Bone marrow (tissue), 2 donors: ENCODE measurements at regions not wholly inside any gene's neighbourhood (a gene's known extent, or its start where the extent isn't known, plus 50 kb on each side); places are given as distances from the start of the nearest gene placed in this dataset.

ENCODE experiments used
- DNase-seq, 2 donors: peaks; one replicate each; lab custom pipeline; 2025; lab: John Stamatoyannopoulos, UW

GRCh38 chr7:119421657-119422056 lies 851.3 kb upstream of the KCND2 start:
- no peak for DNase-seq

GRCh38 chr7:119436882-119437281 lies 836.1 kb upstream of the KCND2 start:
- DNase-seq: no peak

GRCh38 chr7:119438315-119438714 lies 834.7 kb upstream of the KCND2 start:
- no peak for DNase-seq

GRCh38 chr7:119439192-119439591 lies 833.8 kb upstream of the KCND2 start:
- DNase-seq: no peak

- DNase-seq: no peak
Observed at GRCh38 chr7:119452401-119452800, 820.6 kb upstream of the KCND2 start.

GRCh38 chr7:119465798-119466305 lies 807.1 kb upstream of the KCND2 start:
- DNase-seq: no peak

- no peak for DNase-seq
Observed at GRCh38 chr7:119472408-119473038, 800.5 kb upstream of the KCND2 start.

GRCh38 chr7:119482209-119482608 lies 790.8 kb upstream of the KCND2 start:
- DNase-seq: no peak

DNA sequence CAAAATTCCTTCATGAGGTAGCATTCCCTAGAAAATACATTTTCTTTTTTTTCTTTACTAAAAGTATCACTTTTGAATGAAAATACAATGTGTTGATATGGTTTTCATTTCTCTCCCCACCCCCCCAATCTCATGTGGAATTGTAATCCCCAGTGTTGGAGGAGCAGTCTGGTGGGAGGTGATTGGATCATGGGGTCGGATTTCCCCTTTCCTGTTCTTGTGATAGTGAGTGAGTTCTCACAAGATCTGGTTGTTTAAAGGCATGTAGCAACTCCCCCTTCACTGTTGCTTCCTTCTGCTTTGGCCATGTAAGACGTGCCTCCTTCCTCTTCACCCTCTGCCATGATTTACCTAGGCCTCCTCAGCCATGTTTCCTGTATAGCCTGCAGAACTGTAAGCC lies 790.3 kb upstream of the KCND2 start:
- no peak for DNase-seq

DNA sequence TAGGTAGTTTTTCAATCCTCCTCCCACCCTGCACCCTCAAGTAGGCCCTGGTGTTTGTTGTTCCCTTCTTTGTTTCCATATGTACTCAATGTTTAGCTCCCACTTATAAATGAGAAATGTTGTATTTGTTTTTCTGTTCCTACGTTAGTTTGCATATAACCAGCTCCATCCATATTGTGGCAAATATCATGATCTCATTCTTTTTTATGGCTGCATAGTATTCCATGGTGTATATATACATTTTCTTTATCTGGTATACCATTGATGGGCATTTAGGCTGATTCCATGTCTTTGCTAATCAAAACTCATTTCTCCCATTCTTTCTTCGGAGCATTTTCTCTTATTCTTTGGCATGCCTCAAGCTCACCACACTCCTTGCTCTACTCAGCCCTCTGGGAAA lies 789.6 kb upstream of the KCND2 start:
- DNase-seq: no peak

DNA sequence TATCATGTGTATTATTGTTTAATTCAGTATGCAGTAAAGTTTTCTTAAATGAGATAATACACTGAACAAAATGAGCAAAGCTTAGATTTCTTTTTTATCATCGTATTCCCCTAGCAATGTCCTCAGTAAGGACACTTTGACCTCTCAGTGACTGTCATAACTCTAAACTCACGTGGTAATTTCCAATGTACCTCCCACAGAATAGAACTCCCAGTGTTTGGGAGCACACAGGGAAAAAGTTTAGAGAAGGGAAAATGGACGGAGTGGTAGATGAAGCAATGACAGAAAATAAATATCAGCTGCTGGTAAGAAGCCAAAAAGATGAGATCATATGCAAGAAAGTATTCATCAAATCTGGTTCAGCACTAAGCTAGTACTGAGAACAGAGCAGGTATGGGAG lies 758.6 kb upstream of the KCND2 start:
- DNase-seq: no peak

- DNase-seq: no peak
Observed at GRCh38 chr7:119515214-119515613, 757.8 kb upstream of the KCND2 start.

DNA sequence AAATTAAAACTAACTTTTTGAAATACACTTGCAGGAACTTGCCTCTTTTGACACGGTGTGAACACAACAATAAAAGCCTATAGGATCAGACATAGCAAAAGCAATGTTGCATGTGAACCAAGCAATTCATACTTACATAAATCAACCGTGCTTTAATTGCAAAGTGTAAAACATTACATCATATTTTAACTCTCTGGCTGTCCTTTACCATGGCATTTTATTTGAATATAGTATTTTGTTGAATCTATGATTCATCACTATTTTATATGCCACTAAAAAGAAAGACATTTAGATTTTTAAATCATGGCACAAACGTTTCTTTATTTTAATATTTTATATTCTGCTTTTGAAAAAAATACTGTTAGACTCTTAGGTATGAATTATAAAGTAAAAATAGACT lies 757.0 kb upstream of the KCND2 start:
- DNase-seq: no peak

DNA sequence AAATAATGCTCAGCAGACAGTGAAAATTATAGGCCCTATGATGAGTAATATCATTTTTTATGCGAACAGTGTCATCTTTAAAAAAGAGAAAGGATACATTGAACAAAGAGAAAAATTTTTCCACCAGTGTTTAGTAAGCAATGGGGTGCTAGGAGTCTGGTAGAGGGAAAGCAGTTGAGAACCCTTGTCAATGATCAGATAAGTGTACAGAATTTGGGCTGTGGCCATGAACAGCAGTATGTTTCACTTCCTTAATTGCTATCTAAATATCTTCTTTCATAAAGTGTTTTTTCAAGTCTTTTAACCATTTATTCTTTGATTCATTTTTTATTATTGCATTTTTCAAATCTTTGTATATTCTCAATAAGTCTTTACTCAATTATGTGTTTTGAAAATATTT lies 750.7 kb upstream of the KCND2 start:
- no peak for DNase-seq

- no peak for DNase-seq
Observed at GRCh38 chr7:119522698-119523097, 750.3 kb upstream of the KCND2 start.

- DNase-seq: no peak
Observed at GRCh38 chr7:119545118-119545517, 727.9 kb upstream of the KCND2 start.

DNA sequence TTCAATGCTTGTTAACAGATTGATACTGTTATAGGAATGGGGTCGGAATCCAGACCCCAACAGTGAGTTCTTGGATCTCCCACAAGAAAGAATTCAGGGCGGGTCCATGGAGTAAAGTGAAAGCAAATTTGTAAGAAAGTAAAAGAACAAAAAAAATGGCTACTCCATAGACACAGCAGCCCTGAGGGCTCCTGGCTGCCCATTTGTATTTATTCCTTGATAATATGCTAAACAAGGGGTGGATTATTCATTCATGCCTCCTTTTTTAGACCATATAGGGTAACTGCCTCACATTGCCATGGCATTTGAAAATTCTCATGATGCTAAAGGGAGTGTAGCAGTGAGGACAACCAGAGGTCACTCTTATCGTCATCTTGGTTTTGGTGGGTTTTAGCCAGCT lies 717.2 kb upstream of the KCND2 start:
- DNase-seq: no peak

DNA sequence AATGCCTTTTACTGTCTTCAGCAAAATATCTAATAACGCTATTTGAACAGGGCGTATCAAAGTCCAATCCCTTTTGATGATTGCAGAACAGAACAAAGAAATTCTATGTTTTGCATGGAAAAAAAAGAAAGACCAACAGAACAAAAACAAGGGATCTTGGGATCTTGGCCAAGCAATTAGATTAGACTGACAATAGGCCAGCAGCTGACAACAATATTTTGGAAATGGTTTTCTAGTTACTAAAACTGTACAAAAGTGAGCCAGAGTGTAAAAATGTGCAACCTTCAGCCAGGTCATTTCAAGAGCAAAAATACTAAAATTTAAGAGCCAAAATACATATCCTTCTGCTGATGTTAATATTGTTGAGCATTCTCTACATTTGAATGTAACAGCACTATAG lies 716.5 kb upstream of the KCND2 start:
- DNase-seq: no peak

- no peak for DNase-seq
Observed at GRCh38 chr7:119561751-119562150, 711.2 kb upstream of the KCND2 start.

- no peak for DNase-seq
Observed at GRCh38 chr7:119562839-119563238, 710.1 kb upstream of the KCND2 start.

DNA sequence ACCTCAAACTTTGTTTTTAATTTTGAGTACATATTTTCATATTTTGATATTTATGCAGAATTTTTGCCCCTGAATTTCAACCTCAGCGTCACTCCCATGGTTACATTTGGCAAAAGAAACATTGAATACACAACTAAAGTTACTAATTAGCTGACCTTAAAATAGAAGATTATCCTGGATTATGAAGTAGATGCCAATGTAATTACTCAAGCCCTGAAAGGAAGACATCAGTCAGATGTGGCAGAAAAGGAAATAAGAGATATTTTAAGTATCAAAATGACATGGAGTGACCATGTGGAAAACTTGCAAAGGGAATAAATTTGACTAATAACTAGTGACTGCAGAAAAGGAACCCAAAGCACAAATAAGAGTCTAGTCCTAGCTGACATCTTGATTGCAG lies 701.3 kb upstream of the KCND2 start:
- no peak for DNase-seq

- DNase-seq: no peak
Observed at GRCh38 chr7:119572132-119572531, 700.8 kb upstream of the KCND2 start.

DNA sequence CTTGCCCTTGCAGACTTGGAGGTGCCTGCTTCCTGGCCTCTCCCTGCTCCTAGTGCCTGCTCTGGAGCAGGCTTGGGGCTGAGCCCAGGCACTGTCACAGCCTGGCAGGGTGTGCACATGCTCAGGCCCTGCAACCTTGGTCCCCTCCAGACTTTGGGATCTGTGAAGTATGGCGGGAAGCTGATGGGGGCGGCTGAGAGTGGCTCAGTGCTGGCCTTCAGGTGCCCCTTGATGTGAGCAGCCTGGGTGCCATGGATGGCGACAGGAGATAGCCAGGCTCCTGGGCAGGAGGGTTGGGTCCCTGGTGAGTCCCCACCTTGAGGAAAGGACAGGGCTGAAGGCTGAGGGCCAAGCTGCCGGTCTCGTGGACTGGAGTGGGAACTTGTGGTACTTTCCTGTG lies 700.4 kb upstream of the KCND2 start:
- no peak for DNase-seq

DNA sequence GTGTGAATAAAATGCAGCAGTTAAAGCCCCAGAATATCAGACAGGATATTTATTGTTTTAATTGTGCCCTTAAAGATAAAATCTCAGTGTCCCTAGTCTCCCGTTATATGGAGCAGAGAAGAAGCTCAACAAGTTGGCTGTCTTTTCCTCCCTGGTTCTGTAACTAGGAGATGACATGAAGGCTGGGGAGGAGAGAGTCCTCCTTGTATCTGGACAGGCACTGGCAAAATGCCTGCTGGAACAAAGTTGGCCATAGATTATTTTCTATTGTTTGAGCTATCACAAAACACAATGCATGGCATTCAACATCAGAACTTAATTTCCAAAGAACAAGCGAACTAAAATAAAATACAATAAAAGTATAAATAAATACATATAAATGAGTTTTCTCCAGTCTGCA lies 694.9 kb upstream of the KCND2 start:
- DNase-seq: no peak

DNA sequence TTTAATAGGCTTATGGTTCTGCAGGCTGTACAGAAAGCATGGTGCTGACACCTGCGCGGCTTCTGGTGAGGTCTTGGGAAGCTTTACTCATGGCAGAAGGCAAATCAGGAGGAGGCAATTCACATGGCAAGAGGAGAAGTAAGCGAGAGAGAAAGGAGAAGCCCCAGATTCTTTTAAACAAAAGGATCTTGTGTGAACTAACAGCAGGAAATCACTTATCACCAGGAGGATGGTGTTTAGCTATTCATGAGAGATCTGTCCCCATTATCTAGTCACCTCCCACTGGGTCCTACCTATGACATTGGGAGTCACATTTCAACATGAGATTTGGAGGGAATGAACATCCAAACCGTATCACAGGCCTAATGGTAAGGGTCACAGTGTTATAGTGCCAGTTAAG lies 678.0 kb upstream of the KCND2 start:
- DNase-seq: no peak
